ENCODE measurements at regions not wholly inside any gene's neighbourhood (a gene's known extent, or its start where the extent isn't known, plus 50 kb on each side); places are given as distances from the start of the nearest gene placed in this dataset.

- no peaks in the 10 kb centered on the region for H3K23me2 ChIP-seq (ENCODE audit: insufficient read length, low read depth, low read length, poor library complexity, severe bottlenecking)
- Mint-ChIP-seq H3K4me3 (no peak overlapping the region), H3K4me1 (peaks cover 37 to 40% of the 10 kb centered on the region in 2 experiments), H3K9me3 (no peaks in the 10 kb centered on the region), H3K27ac (peak overlapping the region in 1 of 3 experiments; percentile 36; a peak in 1 of 7 replicates), H3K36me3 (ENCODE audit: insufficient read depth in 1 of 3, low read depth in 3 of 3) (no peaks in the 10 kb centered on the region), H3K27me3 (ENCODE audit: low read depth) (no peaks in the 10 kb centered on the region)
- H3K27me3 ChIP-seq (ENCODE audit: insufficient read depth, low read length): no peaks in the 10 kb centered on the region
- H3K9me3 ChIP-seq (ENCODE audit: control insufficient read depth, low read depth, low read length): no peaks in the 10 kb centered on the region
- no peak overlapping the region for H2BK15ac ChIP-seq (ENCODE audit: low read depth, low read length)
- no peak overlapping the region for H2BK20ac ChIP-seq (ENCODE audit: low read depth, low read length, poor library complexity, severe bottlenecking)
- WGBS (ENCODE audit: extremely low coverage, insufficient read length, low lambda C conversion rate): no CpG with 5 or more reads among the region's 2 CpGs
- H2AK5ac ChIP-seq (ENCODE audit: insufficient read length, low read length): no peak overlapping the region
- no peak overlapping the region for H3K4me2 ChIP-seq (ENCODE audit: insufficient read depth, insufficient read length, low read length)
- H4K8ac ChIP-seq (replicated peaks; ENCODE audit: insufficient read length, low read depth, low read length): no peak overlapping the region
- no peaks in the 10 kb centered on the region for H3K79me2 ChIP-seq (ENCODE audit: insufficient read depth, low read length)
- H3K23ac ChIP-seq (ENCODE audit: insufficient read length, low read depth, low read length): no peak overlapping the region
- H3K9ac ChIP-seq (ENCODE audit: extremely low read depth, insufficient read length, low read length): no peak overlapping the region
- H4K91ac ChIP-seq (ENCODE audit: insufficient read length, low read depth, low read length): no peak overlapping the region
- no peak for DNase-seq
- peaks cover 11% of the 10 kb centered on the region for H3K4me1 ChIP-seq (ENCODE audit: insufficient read depth, low read length)
- no peak overlapping the region for H2BK5ac ChIP-seq (ENCODE audit: insufficient read length, low read length)
- H3K18ac ChIP-seq (ENCODE audit: insufficient read length, low read depth, low read length): no peak overlapping the region
- H2BK120ac ChIP-seq (ENCODE audit: low read depth, low read length, poor library complexity, severe bottlenecking): no peak overlapping the region
- no peaks in the 10 kb centered on the region for H3K79me1 ChIP-seq (ENCODE audit: insufficient read depth, low read depth, low read length, poor library complexity, severe bottlenecking)
- H3K27ac ChIP-seq (ENCODE audit: insufficient read length, low read depth, low read length): no peak overlapping the region
- no peak overlapping the region for H3K4ac ChIP-seq (ENCODE audit: low read depth, low read length)
- H2BK12ac ChIP-seq (ENCODE audit: insufficient read length, low read depth, low read length): no peak overlapping the region
- H2AFZ ChIP-seq (ENCODE audit: low read length): no peak overlapping the region
- H3K14ac ChIP-seq (ENCODE audit: insufficient read depth, low read length): no peak overlapping the region
- no peaks in the 10 kb centered on the region for H4K20me1 ChIP-seq (ENCODE audit: control insufficient read depth, insufficient read depth, insufficient read length)
- no peak overlapping the region for H4K5ac ChIP-seq (ENCODE audit: insufficient read length, low read depth, low read length)
- TF ChIP-seq CTCF (conservative IDR thresholded peaks at IDR 0.05): no peak
- no peak overlapping the region for H3T11ph ChIP-seq (ENCODE audit: low read length)
- H3K56ac ChIP-seq (ENCODE audit: insufficient read length, low read depth, low read length): no peak overlapping the region
Observed at GRCh38 chr6:144619966-144620365, 334.8 kb downstream of the UTRN start.

Data from H9 (cell line).